A549 (cell line): ENCODE measurements at regions not wholly inside any gene's neighbourhood (a gene's known extent, or its start where the extent isn't known, plus 50 kb on each side); places are given as distances from the start of the nearest gene placed in this dataset.

Experiments
- RCOR1 ChIP-seq: fragments of 150-350 bp; IDR thresholded peaks from 2 replicates; pipeline ENCODE4 v1.6.1; 2014; ENCODE audit warnings: antibody characterized with exemption, low read length, low read depth
- RFX5 ChIP-seq: fragments of 450-650 bp; IDR thresholded peaks from 2 replicates; pipeline ENCODE4 v1.7.1; 2014; ENCODE audit warnings: antibody characterized with exemption, mild to moderate bottlenecking, moderate library complexity

DNA sequence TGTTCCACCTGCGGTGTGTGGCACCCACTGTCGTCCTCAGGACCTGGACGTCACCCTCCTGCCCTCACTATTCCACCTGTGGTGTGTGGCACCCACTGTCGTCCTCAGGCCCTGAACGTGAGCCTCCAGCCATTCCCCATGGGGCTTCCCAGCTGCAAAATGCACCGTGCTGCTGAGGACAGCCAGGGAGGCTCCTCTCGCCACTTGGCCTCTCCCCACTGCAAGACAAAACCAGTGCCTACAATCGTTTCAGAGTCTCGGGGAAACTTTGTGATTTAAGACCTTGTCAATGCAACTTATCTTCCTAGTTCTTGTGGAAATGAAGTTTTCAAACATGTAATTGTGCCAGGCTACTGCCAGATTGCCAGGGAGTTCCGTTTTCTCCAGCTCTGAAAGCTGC lies 319.3 kb upstream of the SALL3 start:
- TF ChIP-seq RCOR1: no peak
- no peak for TF ChIP-seq RFX5
